ENCODE measurements at regions not wholly inside any gene's neighbourhood (a gene's known extent, or its start where the extent isn't known, plus 50 kb on each side); places are given as distances from the start of the nearest gene placed in this dataset.
"Not testable (repeated sequence)": the region's sequence is repeated elsewhere in the genome, so short reads cannot be mapped to it uniquely, and the experiment has no call there.

DNA sequence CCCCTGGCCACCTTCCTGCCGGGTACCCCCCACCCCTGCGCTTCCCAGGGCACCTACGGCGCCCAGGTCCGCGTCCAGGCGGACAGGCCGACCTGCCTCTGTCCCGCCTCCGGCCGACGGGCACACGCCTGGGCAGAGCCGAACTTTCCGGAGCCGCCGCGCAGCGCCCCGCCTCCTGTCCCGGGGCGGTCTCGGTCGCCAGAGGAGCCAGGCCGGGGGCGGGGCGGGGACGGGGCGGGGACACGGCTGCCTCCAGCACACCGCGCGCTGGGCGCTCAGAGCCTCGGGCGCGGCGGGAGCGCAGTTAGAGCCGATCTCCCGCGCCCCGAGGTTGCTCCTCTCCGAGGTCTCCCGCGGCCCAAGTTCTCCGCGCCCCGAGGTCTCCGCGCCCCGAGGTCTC, 5499.1 kb upstream of the TPTE start:
- TF ChIP-seq, protein P1, sequence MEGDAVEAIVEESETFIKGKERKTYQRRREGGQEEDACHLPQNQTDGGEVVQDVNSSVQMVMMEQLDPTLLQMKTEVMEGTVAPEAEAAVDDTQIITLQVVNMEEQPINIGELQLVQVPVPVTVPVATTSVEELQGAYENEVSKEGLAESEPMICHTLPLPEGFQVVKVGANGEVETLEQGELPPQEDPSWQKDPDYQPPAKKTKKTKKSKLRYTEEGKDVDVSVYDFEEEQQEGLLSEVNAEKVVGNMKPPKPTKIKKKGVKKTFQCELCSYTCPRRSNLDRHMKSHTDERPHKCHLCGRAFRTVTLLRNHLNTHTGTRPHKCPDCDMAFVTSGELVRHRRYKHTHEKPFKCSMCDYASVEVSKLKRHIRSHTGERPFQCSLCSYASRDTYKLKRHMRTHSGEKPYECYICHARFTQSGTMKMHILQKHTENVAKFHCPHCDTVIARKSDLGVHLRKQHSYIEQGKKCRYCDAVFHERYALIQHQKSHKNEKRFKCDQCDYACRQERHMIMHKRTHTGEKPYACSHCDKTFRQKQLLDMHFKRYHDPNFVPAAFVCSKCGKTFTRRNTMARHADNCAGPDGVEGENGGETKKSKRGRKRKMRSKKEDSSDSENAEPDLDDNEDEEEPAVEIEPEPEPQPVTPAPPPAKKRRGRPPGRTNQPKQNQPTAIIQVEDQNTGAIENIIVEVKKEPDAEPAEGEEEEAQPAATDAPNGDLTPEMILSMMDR (tag by site-specific recombination; IDR thresholded peaks at IDR 0.05): not testable (repeated sequence)
- not testable (repeated sequence) for TF ChIP-seq ZNF19 (tag by site-specific recombination; IDR thresholded peaks at IDR 0.05; ENCODE audit: low read depth); ZEB2 (tag by site-specific recombination; IDR thresholded peaks at IDR 0.05); ZNF394 (tag by site-specific recombination; IDR thresholded peaks at IDR 0.05; ENCODE audit: borderline replicate concordance); GLIS2 (tag by site-specific recombination; IDR thresholded peaks at IDR 0.05); ZNF146 (tag by site-specific recombination; IDR thresholded peaks at IDR 0.05); ZNF654 (tag by site-specific recombination; IDR thresholded peaks at IDR 0.05; ENCODE audit: low read depth); BCL11A (tag by site-specific recombination; IDR thresholded peaks at IDR 0.05; ENCODE audit: low read depth)
- TF ChIP-seq, protein P2, sequence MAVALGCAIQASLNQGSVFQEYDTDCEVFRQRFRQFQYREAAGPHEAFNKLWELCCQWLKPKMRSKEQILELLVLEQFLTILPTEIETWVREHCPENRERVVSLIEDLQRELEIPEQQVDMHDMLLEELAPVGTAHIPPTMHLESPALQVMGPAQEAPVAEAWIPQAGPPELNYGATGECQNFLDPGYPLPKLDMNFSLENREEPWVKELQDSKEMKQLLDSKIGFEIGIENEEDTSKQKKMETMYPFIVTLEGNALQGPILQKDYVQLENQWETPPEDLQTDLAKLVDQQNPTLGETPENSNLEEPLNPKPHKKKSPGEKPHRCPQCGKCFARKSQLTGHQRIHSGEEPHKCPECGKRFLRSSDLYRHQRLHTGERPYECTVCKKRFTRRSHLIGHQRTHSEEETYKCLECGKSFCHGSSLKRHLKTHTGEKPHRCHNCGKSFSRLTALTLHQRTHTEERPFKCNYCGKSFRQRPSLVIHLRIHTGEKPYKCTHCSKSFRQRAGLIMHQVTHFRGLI (tag by site-specific recombination; IDR thresholded peaks at IDR 0.05): not testable (repeated sequence)
- TF ChIP-seq, protein P3, sequence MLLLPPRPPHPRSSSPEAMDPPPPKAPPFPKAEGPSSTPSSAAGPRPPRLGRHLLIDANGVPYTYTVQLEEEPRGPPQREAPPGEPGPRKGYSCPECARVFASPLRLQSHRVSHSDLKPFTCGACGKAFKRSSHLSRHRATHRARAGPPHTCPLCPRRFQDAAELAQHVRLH (tag by site-specific recombination; IDR thresholded peaks at IDR 0.05): not testable (repeated sequence)
- TF ChIP-seq, protein P4, sequence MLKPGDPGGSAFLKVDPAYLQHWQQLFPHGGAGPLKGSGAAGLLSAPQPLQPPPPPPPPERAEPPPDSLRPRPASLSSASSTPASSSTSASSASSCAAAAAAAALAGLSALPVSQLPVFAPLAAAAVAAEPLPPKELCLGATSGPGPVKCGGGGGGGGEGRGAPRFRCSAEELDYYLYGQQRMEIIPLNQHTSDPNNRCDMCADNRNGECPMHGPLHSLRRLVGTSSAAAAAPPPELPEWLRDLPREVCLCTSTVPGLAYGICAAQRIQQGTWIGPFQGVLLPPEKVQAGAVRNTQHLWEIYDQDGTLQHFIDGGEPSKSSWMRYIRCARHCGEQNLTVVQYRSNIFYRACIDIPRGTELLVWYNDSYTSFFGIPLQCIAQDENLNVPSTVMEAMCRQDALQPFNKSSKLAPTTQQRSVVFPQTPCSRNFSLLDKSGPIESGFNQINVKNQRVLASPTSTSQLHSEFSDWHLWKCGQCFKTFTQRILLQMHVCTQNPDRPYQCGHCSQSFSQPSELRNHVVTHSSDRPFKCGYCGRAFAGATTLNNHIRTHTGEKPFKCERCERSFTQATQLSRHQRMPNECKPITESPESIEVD (tag by site-specific recombination; IDR thresholded peaks at IDR 0.05): not testable (repeated sequence)

All from HEK293 (cell line).